Fibroblast of lung (primary cell): ENCODE measurements at regions not wholly inside any gene's neighbourhood (a gene's known extent, or its start where the extent isn't known, plus 50 kb on each side); places are given as distances from the start of the nearest gene placed in this dataset.
A peak's percentile ranks its signal among the peaks of the same experiment; 100 is the strongest.

Source experiments
- DNase-seq, 2 donors: peaks; one replicate each; pipeline versions ENCODE4 v3.0.0 to v3.0.0-alpha.2; 2010; ENCODE audit warnings: low read depth in 2 of 2
- H2AFZ ChIP-seq: 2 replicates; pipeline ENCODE4 v1.5.1; 2012; ENCODE audit warnings: low read length, control low read depth, inconsistent platforms
- H3K27ac ChIP-seq: 2 replicates; pipeline ENCODE4 v1.5.1; 2011; ENCODE audit warnings: low read length, control low read depth; ENCODE audit not compliant: insufficient read depth
- H3K27me3 ChIP-seq: 2 replicates; pipeline ENCODE4 v1.5.1; 2011; ENCODE audit warnings: mild to moderate bottlenecking, low read length; ENCODE audit not compliant: control insufficient read depth, insufficient read depth
- H3K36me3 ChIP-seq: 2 replicates; pipeline ENCODE4 v1.5.1; 2011; ENCODE audit warnings: low read length; ENCODE audit not compliant: control insufficient read depth, insufficient read depth
- H3K4me1 ChIP-seq: 2 replicates; pipeline ENCODE4 v1.5.1; 2011; ENCODE audit warnings: low read length; ENCODE audit not compliant: control insufficient read depth, insufficient read depth; ENCODE audit errors: extremely low read depth
- H3K4me2 ChIP-seq: 2 replicates; pipeline ENCODE4 v1.5.1; 2011; ENCODE audit warnings: low read length, control low read depth; ENCODE audit not compliant: insufficient read depth; ENCODE audit errors: extremely low read depth
- H3K4me3 ChIP-seq, 4 experiments: fragments of 200-600 bp in 1 of 4; sonication (generic) in 1 of 4; replicated peaks in 1 of 4; 2 replicates each; pipeline ENCODE4 v1.5.1; 2011 to 2016; ENCODE audit warnings: low read length in 4 of 4, low read depth in 3 of 4, mild to moderate bottlenecking in 3 of 4, control low read depth in 2 of 4, inconsistent platforms in 1 of 4, mixed read lengths in 1 of 4; ENCODE audit not compliant: insufficient read depth in 1 of 4; ENCODE audit errors: control extremely low read depth in 1 of 4
- H3K79me2 ChIP-seq: 2 replicates; pipeline ENCODE4 v1.5.1; 2012; ENCODE audit warnings: mild to moderate bottlenecking, low read length, inconsistent platforms; ENCODE audit not compliant: control insufficient read depth, insufficient read depth
- H3K9ac ChIP-seq: 2 replicates; pipeline ENCODE4 v1.5.1; 2011; ENCODE audit warnings: mild to moderate bottlenecking, low read length, control low read depth; ENCODE audit not compliant: insufficient read depth
- H3K9me3 ChIP-seq: 2 replicates; pipeline ENCODE4 v1.5.1; 2012; ENCODE audit warnings: low read depth, low read length; ENCODE audit not compliant: control insufficient read depth, insufficient read depth
- H4K20me1 ChIP-seq: 2 replicates; pipeline ENCODE4 v1.5.1; 2011; ENCODE audit warnings: low read length; ENCODE audit not compliant: control insufficient read depth, insufficient read depth; ENCODE audit errors: extremely low read depth
- CTCF ChIP-seq, 2 donors: IDR thresholded peaks in 1 of 2; conservative IDR thresholded peaks in 1 of 2; 1 replicate in 1 of 2; 2 replicates in 1 of 2; pipeline ENCODE4 v1.5.1; 2011 to 2012; ENCODE audit warnings: low read length in 2 of 2, control low read depth in 1 of 2, inconsistent platforms in 1 of 2, low read depth in 1 of 2, mild to moderate bottlenecking in 1 of 2
- EZH2 ChIP-seq: IDR thresholded peaks from 2 replicates; pipeline ENCODE4 v1.5.1; 2012; ENCODE audit warnings: low read length, control low read depth, mild to moderate bottlenecking; ENCODE audit errors: missing control alignments

- no peak for DNase-seq
- no peak overlapping the region for H3K27ac ChIP-seq
- no peaks in the 10 kb centered on the region for H3K9me3 ChIP-seq
- no peaks in the 10 kb centered on the region for H3K27me3 ChIP-seq
- no peaks in the 10 kb centered on the region for H3K79me2 ChIP-seq
- no peak overlapping the region for H2AFZ ChIP-seq
- no peaks in the 10 kb centered on the region for H4K20me1 ChIP-seq
- no peak overlapping the region for H3K4me2 ChIP-seq
- H3K9ac ChIP-seq = no peak overlapping the region
- no peaks in the 10 kb centered on the region for H3K4me1 ChIP-seq
- TF ChIP-seq CTCF (conservative IDR thresholded peaks at IDR 0.05 in 1 of 2, IDR thresholded peaks at IDR 0.05 in 1 of 2; ENCODE audit: low read depth in 1 of 2, low read length in 2 of 2) (no peak), EZH2 (no peak)
- H3K4me3 ChIP-seq = no peak overlapping the region
- H3K36me3 ChIP-seq = no peaks in the 10 kb centered on the region
Observed at GRCh38 chr18:55013685-55014084, 54.4 kb upstream of the CCDC68 start.

GRCh38 chr18:55013086-55013485 lies 53.8 kb upstream of the CCDC68 start:
- H3K4me3 ChIP-seq = no peak overlapping the region

GRCh38 chr18:55012008-55012407 lies 52.7 kb upstream of the CCDC68 start:
- H4K20me1 ChIP-seq = no peaks in the 10 kb centered on the region
- H3K36me3 ChIP-seq = no peaks in the 10 kb centered on the region
- H3K27me3 ChIP-seq = no peaks in the 10 kb centered on the region
- no peaks in the 10 kb centered on the region for H3K9me3 ChIP-seq
- no peak overlapping the region for H3K4me3 ChIP-seq
- no peaks in the 10 kb centered on the region for H3K4me1 ChIP-seq
- H2AFZ ChIP-seq = no peak overlapping the region
- H3K79me2 ChIP-seq = no peaks in the 10 kb centered on the region
- no peak overlapping the region for H3K4me2 ChIP-seq
- no peak for TF ChIP-seq EZH2
- TF ChIP-seq CTCF (conservative IDR thresholded peaks at IDR 0.05 in 1 of 2, IDR thresholded peaks at IDR 0.05 in 1 of 2; ENCODE audit: low read depth in 1 of 2, low read length in 2 of 2) = no peak
- no peak overlapping the region for H3K27ac ChIP-seq
- peak in 1 of 2 donors; percentile 51 for DNase-seq
- H3K9ac ChIP-seq = no peak overlapping the region

More at GRCh38 chr18:55013086-55013485, 53.8 kb upstream of the CCDC68 start:
- no peaks in the 10 kb centered on the region for H3K9me3 ChIP-seq
- no peaks in the 10 kb centered on the region for H3K27me3 ChIP-seq
- no peak overlapping the region for H2AFZ ChIP-seq
- DNase-seq = peak in 1 of 2 donors; percentile 54
- no peaks in the 10 kb centered on the region for H4K20me1 ChIP-seq
- no peak overlapping the region for H3K9ac ChIP-seq
- H3K27ac ChIP-seq = no peak overlapping the region
- no peaks in the 10 kb centered on the region for H3K36me3 ChIP-seq
- H3K4me2 ChIP-seq = no peak overlapping the region
- H3K79me2 ChIP-seq = no peaks in the 10 kb centered on the region
- TF ChIP-seq EZH2 (no peak), CTCF (conservative IDR thresholded peaks at IDR 0.05 in 1 of 2, IDR thresholded peaks at IDR 0.05 in 1 of 2; ENCODE audit: low read depth in 1 of 2, low read length in 2 of 2) (no peak)
- H3K4me1 ChIP-seq = no peaks in the 10 kb centered on the region
